ENCODE measurements at regions not wholly inside any gene's neighbourhood (a gene's known extent, or its start where the extent isn't known, plus 50 kb on each side); places are given as distances from the start of the nearest gene placed in this dataset.

DNA sequence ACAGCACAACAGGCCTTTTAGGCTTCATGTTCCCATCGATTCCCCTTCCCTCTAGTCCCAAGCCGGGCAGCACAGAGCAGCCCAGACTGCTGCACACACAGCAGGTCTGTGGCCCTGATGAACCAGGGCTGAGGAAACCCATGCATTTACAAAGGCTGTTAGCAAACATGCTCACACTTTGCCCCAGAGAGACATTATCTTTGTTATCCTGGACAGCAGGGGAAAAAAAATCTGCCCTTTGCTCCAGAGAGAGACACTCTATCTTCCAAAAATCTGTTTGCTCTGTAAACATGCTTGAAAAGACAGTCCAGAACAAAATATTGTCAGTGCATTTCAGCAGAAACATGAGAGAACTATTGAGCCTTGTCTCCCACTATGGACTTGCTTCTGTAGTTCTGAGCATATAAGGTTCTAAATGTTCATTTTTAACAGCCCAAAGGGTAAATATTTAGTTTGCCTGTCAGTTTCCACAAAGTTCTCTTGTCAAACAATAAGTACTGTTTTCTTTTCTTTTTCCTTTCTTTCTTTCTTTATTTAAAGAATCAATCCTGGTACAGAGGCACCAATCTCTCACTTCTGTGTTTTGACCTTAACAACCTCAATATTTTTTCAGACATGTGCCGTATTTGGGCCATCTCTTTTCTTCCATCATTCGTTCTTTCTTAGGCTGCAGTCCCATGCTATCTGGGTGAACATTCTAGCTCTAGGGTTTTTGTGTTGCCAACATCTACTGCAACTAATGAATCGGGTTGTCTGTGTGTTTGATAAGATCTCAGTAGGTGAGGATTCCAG lies 468.0 kb downstream of the EPM2A start (continued):
- TF ChIP-seq POGK (CRISPR knock-in tag; conservative IDR thresholded peaks at IDR 0.05) (peak; percentile 92), TGIF2 (CRISPR knock-in tag; IDR thresholded peaks at IDR 0.05) (no peak; the same call in 1 of the 2 replicates), TMF1 (CRISPR knock-in tag; IDR thresholded peaks at IDR 0.05; ENCODE audit: low read depth) (no peak), CHD4 (IDR thresholded peaks at IDR 0.05; ENCODE audit: borderline replicate concordance, low read length) (peak; percentile 88; the same call in 1 of the 2 replicates), CC2D1A (CRISPR knock-in tag; IDR thresholded peaks at IDR 0.05) (no peak), ZNF121 (CRISPR knock-in tag; IDR thresholded peaks at IDR 0.05) (peak; percentile 74), SP140L (CRISPR knock-in tag; IDR thresholded peaks at IDR 0.05; ENCODE audit: borderline replicate concordance) (no peak; the same call in 1 of the 2 replicates), IRF2 (CRISPR knock-in tag; IDR thresholded peaks at IDR 0.05) (peak; percentile 92), ARNT (IDR thresholded peaks at IDR 0.05) (no peak), ZNF431 (CRISPR knock-in tag; IDR thresholded peaks at IDR 0.05; ENCODE audit: borderline replicate concordance, low read depth) (0 out of 2 replicates have a peak, but pooled peaks have one; percentile 45), REPIN1 (CRISPR knock-in tag; IDR thresholded peaks at IDR 0.05; ENCODE audit: borderline replicate concordance, low read depth) (peak; percentile 80), KDM5B (CRISPR knock-in tag; IDR thresholded peaks at IDR 0.05; ENCODE audit: borderline replicate concordance) (no peak), ZNF740 (CRISPR knock-in tag; IDR thresholded peaks at IDR 0.05) (no peak), ZNF800 (CRISPR knock-in tag; IDR thresholded peaks at IDR 0.05) (peak; percentile 93), CEBPG (CRISPR knock-in tag; IDR thresholded peaks at IDR 0.05) (peak; percentile 87), FOXK2 (IDR thresholded peaks at IDR 0.05) (peak; percentile 97), ZNF33A (CRISPR knock-in tag; IDR thresholded peaks at IDR 0.05; ENCODE audit: borderline replicate concordance) (peak; percentile 85; the same call in 1 of the 2 replicates), BRD4 (CRISPR knock-in tag; IDR thresholded peaks at IDR 0.05) (peak; percentile 36; the same call in 1 of the 2 replicates)
- TF ChIP-seq, protein P1, sequence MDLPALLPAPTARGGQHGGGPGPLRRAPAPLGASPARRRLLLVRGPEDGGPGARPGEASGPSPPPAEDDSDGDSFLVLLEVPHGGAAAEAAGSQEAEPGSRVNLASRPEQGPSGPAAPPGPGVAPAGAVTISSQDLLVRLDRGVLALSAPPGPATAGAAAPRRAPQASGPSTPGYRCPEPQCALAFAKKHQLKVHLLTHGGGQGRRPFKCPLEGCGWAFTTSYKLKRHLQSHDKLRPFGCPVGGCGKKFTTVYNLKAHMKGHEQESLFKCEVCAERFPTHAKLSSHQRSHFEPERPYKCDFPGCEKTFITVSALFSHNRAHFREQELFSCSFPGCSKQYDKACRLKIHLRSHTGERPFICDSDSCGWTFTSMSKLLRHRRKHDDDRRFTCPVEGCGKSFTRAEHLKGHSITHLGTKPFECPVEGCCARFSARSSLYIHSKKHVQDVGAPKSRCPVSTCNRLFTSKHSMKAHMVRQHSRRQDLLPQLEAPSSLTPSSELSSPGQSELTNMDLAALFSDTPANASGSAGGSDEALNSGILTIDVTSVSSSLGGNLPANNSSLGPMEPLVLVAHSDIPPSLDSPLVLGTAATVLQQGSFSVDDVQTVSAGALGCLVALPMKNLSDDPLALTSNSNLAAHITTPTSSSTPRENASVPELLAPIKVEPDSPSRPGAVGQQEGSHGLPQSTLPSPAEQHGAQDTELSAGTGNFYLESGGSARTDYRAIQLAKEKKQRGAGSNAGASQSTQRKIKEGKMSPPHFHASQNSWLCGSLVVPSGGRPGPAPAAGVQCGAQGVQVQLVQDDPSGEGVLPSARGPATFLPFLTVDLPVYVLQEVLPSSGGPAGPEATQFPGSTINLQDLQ (CRISPR knock-in tag; IDR thresholded peaks at IDR 0.05), result no peak
- TF ChIP-seq, protein P2, sequence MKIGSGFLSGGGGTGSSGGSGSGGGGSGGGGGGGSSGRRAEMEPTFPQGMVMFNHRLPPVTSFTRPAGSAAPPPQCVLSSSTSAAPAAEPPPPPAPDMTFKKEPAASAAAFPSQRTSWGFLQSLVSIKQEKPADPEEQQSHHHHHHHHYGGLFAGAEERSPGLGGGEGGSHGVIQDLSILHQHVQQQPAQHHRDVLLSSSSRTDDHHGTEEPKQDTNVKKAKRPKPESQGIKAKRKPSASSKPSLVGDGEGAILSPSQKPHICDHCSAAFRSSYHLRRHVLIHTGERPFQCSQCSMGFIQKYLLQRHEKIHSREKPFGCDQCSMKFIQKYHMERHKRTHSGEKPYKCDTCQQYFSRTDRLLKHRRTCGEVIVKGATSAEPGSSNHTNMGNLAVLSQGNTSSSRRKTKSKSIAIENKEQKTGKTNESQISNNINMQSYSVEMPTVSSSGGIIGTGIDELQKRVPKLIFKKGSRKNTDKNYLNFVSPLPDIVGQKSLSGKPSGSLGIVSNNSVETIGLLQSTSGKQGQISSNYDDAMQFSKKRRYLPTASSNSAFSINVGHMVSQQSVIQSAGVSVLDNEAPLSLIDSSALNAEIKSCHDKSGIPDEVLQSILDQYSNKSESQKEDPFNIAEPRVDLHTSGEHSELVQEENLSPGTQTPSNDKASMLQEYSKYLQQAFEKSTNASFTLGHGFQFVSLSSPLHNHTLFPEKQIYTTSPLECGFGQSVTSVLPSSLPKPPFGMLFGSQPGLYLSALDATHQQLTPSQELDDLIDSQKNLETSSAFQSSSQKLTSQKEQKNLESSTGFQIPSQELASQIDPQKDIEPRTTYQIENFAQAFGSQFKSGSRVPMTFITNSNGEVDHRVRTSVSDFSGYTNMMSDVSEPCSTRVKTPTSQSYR (CRISPR knock-in tag; IDR thresholded peaks at IDR 0.05; ENCODE audit: borderline replicate concordance), result peak; percentile 70; the same call in 1 of the 2 replicates

Measured in HepG2 (cell line).